Neural cell (in vitro differentiated cells): ENCODE measurements at regions not wholly inside any gene's neighbourhood (a gene's known extent, or its start where the extent isn't known, plus 50 kb on each side); places are given as distances from the start of the nearest gene placed in this dataset.

Source experiments
- H2AFZ ChIP-seq: fragments of 200-600, 300-800 bp; sonication (generic), shearing (Covaris generic); 2 replicates; pipeline ENCODE4 v1.6.0; 2014; ENCODE audit warnings: low read depth, mild to moderate bottlenecking, antibody characterized with exemption, low read length, moderate library complexity
- H3F3A ChIP-seq: fragments of 200-600 bp; shearing (Covaris generic); 2 replicates; pipeline ENCODE4 v1.6.1; 2016; ENCODE audit warnings: mild to moderate bottlenecking, moderate library complexity, mixed read lengths, antibody characterized with exemption, low read length; ENCODE audit not compliant: insufficient read depth, poor library complexity, severe bottlenecking
- H3K27ac ChIP-seq: fragments of 200-600, 300-800 bp; sonication (generic), shearing (Covaris generic); 2 replicates; pipeline ENCODE4 v1.5.1; 2014; ENCODE audit warnings: mild to moderate bottlenecking, low read length, moderate library complexity
- H3K27me3 ChIP-seq: fragments of 300-800, 200-600 bp; sonication (generic), shearing (Covaris generic); 2 replicates; pipeline ENCODE4 v1.6.0; 2014; ENCODE audit warnings: mild to moderate bottlenecking, low read depth, low read length, moderate library complexity; ENCODE audit not compliant: insufficient read depth
- H3K36me3 ChIP-seq: fragments of 300-800, 200-600 bp; sonication (generic), shearing (Covaris generic); 2 replicates; pipeline ENCODE4 v1.5.1; 2014; ENCODE audit warnings: mild to moderate bottlenecking, antibody characterized with exemption, low read length, moderate library complexity; ENCODE audit not compliant: insufficient read depth
- H3K4me2 ChIP-seq: fragments of 300-800, 200-600 bp; sonication (generic), shearing (Covaris generic); 2 replicates; pipeline ENCODE4 v1.6.0; 2014; ENCODE audit warnings: mild to moderate bottlenecking, low read length
- H3K4me3 ChIP-seq: fragments of 300-800, 200-600 bp; sonication (generic), shearing (Covaris generic); 2 replicates; pipeline ENCODE4 v1.5.1; 2014; ENCODE audit warnings: mild to moderate bottlenecking, low read length, moderate library complexity
- H3K79me2 ChIP-seq: fragments of 200-600 bp; shearing (Covaris generic); replicated peaks from 2 replicates; pipeline ENCODE4 v1.6.0; 2014; ENCODE audit warnings: mild to moderate bottlenecking, low read length, moderate library complexity; ENCODE audit not compliant: insufficient read depth
- H3K9ac ChIP-seq: fragments of 300-800, 200-600 bp; sonication (generic), shearing (Covaris generic); 2 replicates; pipeline ENCODE4 v1.6.1; 2016; ENCODE audit warnings: mild to moderate bottlenecking, low read length, mixed read lengths
- H3K9me2 ChIP-seq: fragments of 200-600 bp; shearing (Covaris generic); 2 replicates; pipeline ENCODE4 v1.6.1; 2016; ENCODE audit warnings: mild to moderate bottlenecking, low read length, mixed read lengths; ENCODE audit not compliant: insufficient read depth
- H3K9me3 ChIP-seq: fragments of 200-600, 300-800 bp; sonication (generic), shearing (Covaris generic); 2 replicates; pipeline ENCODE4 v1.6.1; 2016; ENCODE audit warnings: mild to moderate bottlenecking, mixed run types, low read length, moderate library complexity, mixed read lengths
- H4K20me1 ChIP-seq: fragments of 200-600 bp; shearing (Covaris generic); 2 replicates; pipeline ENCODE4 v1.6.1; 2016; ENCODE audit warnings: mild to moderate bottlenecking, mixed run types; ENCODE audit not compliant: insufficient read depth
- CTCF ChIP-seq: fragments of 450-650 bp; IDR thresholded peaks from 2 replicates; pipeline ENCODE4 v1.5.1; 2014; ENCODE audit warnings: antibody characterized with exemption, mild to moderate bottlenecking, moderate library complexity; ENCODE audit not compliant: poor library complexity, severe bottlenecking
- EP300 ChIP-seq: fragments of 450-650 bp; conservative IDR thresholded peaks from 2 replicates; pipeline ENCODE4 v1.6.1; 2014; ENCODE audit warnings: antibody characterized with exemption, mild to moderate bottlenecking, moderate library complexity; ENCODE audit not compliant: poor library complexity, severe bottlenecking
- EZH2 ChIP-seq: fragments of 200-600, 300-800 bp; shearing (Covaris generic), sonication (generic); IDR thresholded peaks from 2 replicates; pipeline ENCODE4 v1.6.1; 2014; ENCODE audit warnings: antibody characterized with exemption, low read length, borderline replicate concordance, mild to moderate bottlenecking; ENCODE audit not compliant: insufficient read depth, poor library complexity, severe bottlenecking
- MXI1 ChIP-seq: fragments of 450-650 bp; conservative IDR thresholded peaks from 2 replicates; pipeline ENCODE4 v1.6.1; 2014; ENCODE audit warnings: antibody characterized with exemption, mild to moderate bottlenecking; ENCODE audit not compliant: poor library complexity, severe bottlenecking
- POLR2AphosphoS5 ChIP-seq: IDR thresholded peaks from 2 replicates; pipeline ENCODE4 v1.6.1; 2012
- RAD21 ChIP-seq: fragments of 450-650 bp; conservative IDR thresholded peaks from 2 replicates; pipeline ENCODE4 v1.6.1; 2014; ENCODE audit warnings: antibody characterized with exemption, mild to moderate bottlenecking, moderate library complexity
- REST ChIP-seq: IDR thresholded peaks from 2 replicates; pipeline ENCODE4 v1.6.1; 2012; ENCODE audit warnings: borderline replicate concordance
- SMC3 ChIP-seq: fragments of 450-650 bp; conservative IDR thresholded peaks from 2 replicates; pipeline ENCODE4 v1.6.1; 2014; ENCODE audit warnings: antibody characterized with exemption, mild to moderate bottlenecking, moderate library complexity; ENCODE audit not compliant: poor library complexity
- TAF1 ChIP-seq: IDR thresholded peaks from 2 replicates; pipeline ENCODE4 v1.6.1; 2012; ENCODE audit warnings: low read depth

DNA sequence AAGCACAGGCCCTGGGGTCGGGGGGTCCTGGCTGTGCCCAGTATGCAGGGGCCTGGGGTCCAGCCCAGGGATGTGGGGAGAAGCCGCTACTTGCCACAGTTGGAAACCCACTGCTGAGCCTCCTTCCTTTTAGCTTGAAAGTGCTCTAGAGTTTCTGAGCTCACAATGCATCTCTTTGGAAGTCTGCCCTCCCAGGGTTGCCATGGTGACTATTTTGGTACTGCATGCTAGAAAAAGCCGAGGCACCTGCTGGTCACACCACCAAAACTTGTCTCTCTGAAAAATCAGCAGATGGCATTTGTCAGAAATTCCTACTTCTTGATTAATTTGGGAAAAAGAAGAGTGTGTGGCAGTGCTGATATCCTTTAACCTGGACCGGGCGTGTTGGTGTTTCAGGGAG is 151.8 kb downstream of the SEC61B start:
- no peak overlapping the region for H3K27ac ChIP-seq
- H3K4me2 ChIP-seq = no peak overlapping the region
- H3K79me2 ChIP-seq = no peaks in the 10 kb centered on the region
- H3K36me3 ChIP-seq = no peaks in the 10 kb centered on the region
- no peaks in the 10 kb centered on the region for H3F3A ChIP-seq
- no peaks in the 10 kb centered on the region for H4K20me1 ChIP-seq
- H3K9ac ChIP-seq = no peak overlapping the region
- TF ChIP-seq TAF1 (no peak), CTCF (no peak), EZH2 (no peak), POLR2AphosphoS5 (no peak), SMC3 (no peak)
- H3K9me3 ChIP-seq = no peaks in the 10 kb centered on the region
- no peak overlapping the region for H2AFZ ChIP-seq
- no peak overlapping the region for H3K4me3 ChIP-seq
- no peaks in the 10 kb centered on the region for H3K27me3 ChIP-seq
- H3K9me2 ChIP-seq = no peaks in the 10 kb centered on the region

- Histone ChIP-seq H3F3A (no peaks in the 10 kb centered on the region), H3K27me3 (no peaks in the 10 kb centered on the region), H2AFZ (no peak overlapping the region), H3K4me3 (no peak overlapping the region), H3K27ac (no peak overlapping the region), H4K20me1 (no peaks in the 10 kb centered on the region), H3K4me2 (no peak overlapping the region), H3K36me3 (no peaks in the 10 kb centered on the region), H3K9me2 (no peaks in the 10 kb centered on the region), H3K9me3 (no peaks in the 10 kb centered on the region), H3K9ac (no peak overlapping the region), H3K79me2 (no peaks in the 10 kb centered on the region)
- no peak for TF ChIP-seq RAD21
- no peak for TF ChIP-seq CTCF
- no peak for TF ChIP-seq SMC3
- TF ChIP-seq MXI1 = no peak
- TF ChIP-seq REST = no peak
- no peak for TF ChIP-seq EP300
- no peak for TF ChIP-seq POLR2AphosphoS5
- TF ChIP-seq EZH2 = no peak
- TF ChIP-seq TAF1 = no peak
Measured at GRCh38 chr9:99374793-99375192, 152.7 kb downstream of the SEC61B start.
